Smooth muscle cell (in vitro differentiated cells): ENCODE measurements at regions not wholly inside any gene's neighbourhood (a gene's known extent, or its start where the extent isn't known, plus 50 kb on each side); places are given as distances from the start of the nearest gene placed in this dataset.

Source experiments
- DNase-seq: peaks from one replicate; lab custom pipeline; 2025; ENCODE audit not compliant: unreplicated experiment; lab: John Stamatoyannopoulos, UW
- H2AFZ ChIP-seq: fragments of 200-600 bp; sonication (generic); 2 replicates; pipeline ENCODE4 v1.6.0; 2016; ENCODE audit warnings: antibody characterized with exemption, low read depth, mild to moderate bottlenecking
- H3F3A ChIP-seq: fragments of 200-600 bp; sonication (generic); 2 replicates; pipeline ENCODE4 v1.6.0; 2017; ENCODE audit warnings: antibody characterized with exemption, low read depth
- H3K27ac ChIP-seq: fragments of 200-600 bp; sonication (generic); 2 replicates; pipeline ENCODE4 v1.5.1; 2016; ENCODE audit warnings: low read depth, mild to moderate bottlenecking
- H3K27me3 ChIP-seq: fragments of 200-600 bp; sonication (generic); 2 replicates; pipeline ENCODE4 v1.6.1; 2016; ENCODE audit warnings: low read depth, mild to moderate bottlenecking
- H3K36me3 ChIP-seq: fragments of 200-600 bp; sonication (generic); 2 replicates; pipeline ENCODE4 v1.5.1; 2016; ENCODE audit warnings: low read depth
- H3K4me1 ChIP-seq: fragments of 200-600 bp; sonication (generic); 2 replicates; pipeline ENCODE4 v1.5.1; 2016; ENCODE audit warnings: low read depth
- H3K4me2 ChIP-seq: fragments of 200-600 bp; sonication (generic); 2 replicates; pipeline ENCODE4 v1.6.0; 2016; ENCODE audit warnings: mild to moderate bottlenecking
- H3K4me3 ChIP-seq: fragments of 200-600 bp; sonication (generic); 2 replicates; pipeline ENCODE4 v1.5.1; 2016; ENCODE audit warnings: mild to moderate bottlenecking
- H3K79me2 ChIP-seq: fragments of 200-600 bp; sonication (generic); 2 replicates; pipeline ENCODE4 v1.6.0; 2016; ENCODE audit warnings: low read depth, mild to moderate bottlenecking
- H3K9ac ChIP-seq: fragments of 200-600 bp; sonication (generic); 2 replicates; pipeline ENCODE4 v1.6.0; 2016; ENCODE audit warnings: low read depth
- H3K9me3 ChIP-seq: fragments of 200-600 bp; sonication (generic); replicated peaks from 2 replicates; pipeline ENCODE4 v1.5.1; 2016; ENCODE audit warnings: low read depth
- H4K20me1 ChIP-seq: fragments of 200-600 bp; sonication (generic); 2 replicates; pipeline ENCODE4 v1.6.0; 2016; ENCODE audit warnings: low read depth
- WGBS: methylation state at CpG from one replicate; pipeline ENCODE4 v1.1.7; 2016; ENCODE audit warnings: low lambda C conversion rate; 5-methylcytosine and 5-hydroxymethylcytosine counted together
- TF ChIP-seq, protein P1 (sequence below): fragments of 200-600 bp; sonication (generic); IDR thresholded peaks from 2 replicates; pipeline ENCODE4 v1.5.1; 2017; ENCODE audit warnings: borderline replicate concordance, mild to moderate bottlenecking, antibody characterized with exemption; ENCODE audit not compliant: insufficient read depth, poor library complexity, severe bottlenecking

DNA sequence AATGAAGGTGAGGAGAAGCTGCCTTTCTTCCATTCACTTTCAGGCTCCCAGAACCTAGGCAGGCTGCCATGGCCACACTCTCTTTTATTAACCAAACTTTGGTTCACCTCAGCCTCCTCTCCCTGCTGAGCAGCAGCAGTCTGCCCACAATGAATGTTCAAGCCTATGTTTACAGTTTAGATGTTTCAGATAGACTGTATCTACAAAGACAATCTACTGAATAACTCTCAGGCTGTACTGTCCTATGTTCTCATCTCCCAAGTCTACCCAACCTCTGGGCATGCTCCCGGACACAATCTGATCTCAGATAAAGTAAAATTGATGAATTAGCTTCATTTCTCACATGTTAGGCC lies 59.2 kb upstream of the TMEM164 start:
- H3K4me1 ChIP-seq, result no peaks in the 10 kb centered on the region
- TF ChIP-seq, protein P1, sequence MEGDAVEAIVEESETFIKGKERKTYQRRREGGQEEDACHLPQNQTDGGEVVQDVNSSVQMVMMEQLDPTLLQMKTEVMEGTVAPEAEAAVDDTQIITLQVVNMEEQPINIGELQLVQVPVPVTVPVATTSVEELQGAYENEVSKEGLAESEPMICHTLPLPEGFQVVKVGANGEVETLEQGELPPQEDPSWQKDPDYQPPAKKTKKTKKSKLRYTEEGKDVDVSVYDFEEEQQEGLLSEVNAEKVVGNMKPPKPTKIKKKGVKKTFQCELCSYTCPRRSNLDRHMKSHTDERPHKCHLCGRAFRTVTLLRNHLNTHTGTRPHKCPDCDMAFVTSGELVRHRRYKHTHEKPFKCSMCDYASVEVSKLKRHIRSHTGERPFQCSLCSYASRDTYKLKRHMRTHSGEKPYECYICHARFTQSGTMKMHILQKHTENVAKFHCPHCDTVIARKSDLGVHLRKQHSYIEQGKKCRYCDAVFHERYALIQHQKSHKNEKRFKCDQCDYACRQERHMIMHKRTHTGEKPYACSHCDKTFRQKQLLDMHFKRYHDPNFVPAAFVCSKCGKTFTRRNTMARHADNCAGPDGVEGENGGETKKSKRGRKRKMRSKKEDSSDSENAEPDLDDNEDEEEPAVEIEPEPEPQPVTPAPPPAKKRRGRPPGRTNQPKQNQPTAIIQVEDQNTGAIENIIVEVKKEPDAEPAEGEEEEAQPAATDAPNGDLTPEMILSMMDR, result no peak
- no peaks in the 10 kb centered on the region for H3K36me3 ChIP-seq
- DNase-seq, result no peak
- no peaks in the 10 kb centered on the region for H4K20me1 ChIP-seq
- H3K79me2 ChIP-seq, result no peaks in the 10 kb centered on the region
- H3K4me2 ChIP-seq, result no peak overlapping the region
- no peak overlapping the region for H2AFZ ChIP-seq
- WGBS, result 65% methylated on average over 1 of the region's 1 CpG
- no peaks in the 10 kb centered on the region for H3F3A ChIP-seq
- no peaks in the 10 kb centered on the region for H3K27me3 ChIP-seq
- H3K27ac ChIP-seq, result no peak overlapping the region
- H3K9ac ChIP-seq, result no peak overlapping the region
- H3K4me3 ChIP-seq, result no peak overlapping the region
- H3K9me3 ChIP-seq, result no peaks in the 10 kb centered on the region

DNA sequence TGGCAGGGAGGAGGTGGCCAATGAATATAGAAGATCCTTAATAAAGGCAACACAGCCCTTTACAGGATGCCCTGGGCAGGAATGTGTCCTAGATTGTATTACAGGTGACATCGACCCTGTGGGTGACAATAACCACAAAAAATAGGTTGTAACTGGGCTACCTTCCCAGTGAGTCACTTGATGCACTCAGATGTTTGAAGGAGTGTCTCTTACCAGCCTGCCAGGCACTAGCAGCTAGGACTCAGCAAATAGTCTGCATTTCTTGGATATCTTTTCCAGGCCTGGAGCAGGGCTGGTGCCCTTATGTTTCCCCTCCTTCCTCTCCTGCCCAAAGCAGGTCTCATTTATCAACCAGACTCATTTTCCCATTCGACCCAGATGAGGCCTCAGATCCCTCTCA lies 50.9 kb upstream of the TMEM164 start:
- H2AFZ ChIP-seq, result no peak overlapping the region
- no peaks in the 10 kb centered on the region for H3K4me1 ChIP-seq
- no peaks in the 10 kb centered on the region for H3K9me3 ChIP-seq
- H3K79me2 ChIP-seq, result no peaks in the 10 kb centered on the region
- no peak overlapping the region for H3K27ac ChIP-seq
- no peaks in the 10 kb centered on the region for H4K20me1 ChIP-seq
- no peaks in the 10 kb centered on the region for H3K27me3 ChIP-seq
- no peak overlapping the region for H3K9ac ChIP-seq
- no peak for DNase-seq
- no peaks in the 10 kb centered on the region for H3F3A ChIP-seq
- no peak overlapping the region for H3K4me3 ChIP-seq
- TF ChIP-seq, protein P1, result no peak
- WGBS, result 34% methylated on average over 2 of the region's 2 CpGs
- H3K36me3 ChIP-seq, result no peaks in the 10 kb centered on the region
- no peak overlapping the region for H3K4me2 ChIP-seq

DNA sequence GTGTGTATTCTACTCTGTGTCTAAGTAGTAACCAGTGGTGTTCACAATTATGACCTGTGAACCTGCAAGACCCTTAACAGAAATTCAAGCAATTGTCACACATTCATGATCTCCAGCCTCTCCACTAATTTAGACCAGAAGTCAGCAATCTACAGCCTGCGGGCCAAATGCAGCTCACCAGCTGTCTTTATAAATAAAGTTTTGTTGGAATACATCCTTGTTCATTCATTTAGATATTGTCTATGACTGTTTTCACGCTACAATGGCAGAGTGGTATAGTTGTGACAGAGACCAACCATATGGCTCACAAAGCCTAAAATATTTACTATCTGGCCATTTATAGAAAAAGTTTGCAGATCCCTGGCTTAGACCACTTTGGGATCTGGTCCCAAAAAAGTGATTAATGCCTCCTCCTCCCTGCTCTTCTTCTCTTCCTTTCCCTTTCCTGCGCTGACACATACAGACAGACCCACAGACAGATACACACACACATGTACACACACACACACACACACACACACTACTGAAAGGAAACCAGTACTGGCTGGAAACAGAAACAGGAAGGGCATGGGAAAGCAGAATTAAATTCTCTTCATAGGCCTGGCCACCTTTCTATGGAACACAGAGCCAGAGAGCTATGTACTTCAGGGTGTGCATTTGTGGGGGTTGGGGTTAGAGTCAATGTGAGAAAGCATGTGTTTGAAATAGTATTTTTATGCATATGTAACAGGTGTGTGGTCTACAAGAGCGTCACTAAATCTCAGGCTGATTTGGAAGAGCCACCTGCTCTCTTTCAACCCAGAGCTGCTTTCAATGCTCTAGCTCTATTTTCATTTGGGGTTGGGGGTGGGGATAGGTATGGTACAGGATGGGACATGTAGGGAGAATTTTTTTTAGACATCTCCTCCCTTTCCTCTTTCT lies 49.7 kb upstream of the TMEM164 start:
- Histone ChIP-seq H3F3A (no peaks in the 10 kb centered on the region), H3K4me3 (no peak overlapping the region), H3K4me1 (no peaks in the 10 kb centered on the region), H3K27me3 (no peaks in the 10 kb centered on the region), H3K9me3 (no peaks in the 10 kb centered on the region), H3K27ac (no peak overlapping the region), H3K79me2 (no peaks in the 10 kb centered on the region), H3K36me3 (no peaks in the 10 kb centered on the region), H2AFZ (no peak overlapping the region), H3K4me2 (no peak overlapping the region), H4K20me1 (no peaks in the 10 kb centered on the region), H3K9ac (no peak overlapping the region)
- TF ChIP-seq, protein P1, result no peak
- DNase-seq, result no peak
- WGBS, result 64% methylated on average over 4 of the region's 4 CpGs
